Mucosa of rectum (tissue), 2 donors: ENCODE measurements at regions not wholly inside any gene's neighbourhood (a gene's known extent, or its start where the extent isn't known, plus 50 kb on each side); places are given as distances from the start of the nearest gene placed in this dataset.
A peak's percentile ranks its signal among the peaks of the same experiment; 100 is the strongest.
"Not testable (repeated sequence)": the region's sequence is repeated elsewhere in the genome, so short reads cannot be mapped to it uniquely, and the experiment has no call there.

Experiments used
- H3K27ac ChIP-seq, 2 donors: one replicate each; pipeline ENCODE4 v1.7.0; 2013; ENCODE audit warnings: inconsistent platforms in 2 of 2, low read depth in 2 of 2, low read length in 2 of 2
- H3K27me3 ChIP-seq, 2 donors: one replicate each; pipeline ENCODE4 v1.7.0; 2013; ENCODE audit warnings: low read length in 2 of 2; ENCODE audit not compliant: control insufficient read depth in 2 of 2, insufficient read depth in 2 of 2
- H3K36me3 ChIP-seq, 2 donors: one replicate each; pipeline ENCODE4 v1.7.0; 2013; ENCODE audit warnings: low read length in 2 of 2; ENCODE audit not compliant: control insufficient read depth in 2 of 2, insufficient read depth in 2 of 2
- H3K4me1 ChIP-seq, 2 donors: one replicate each; pipeline ENCODE4 v1.7.0; 2013; ENCODE audit warnings: low read length in 2 of 2, mild to moderate bottlenecking in 1 of 2; ENCODE audit not compliant: control insufficient read depth in 2 of 2, insufficient read depth in 2 of 2
- H3K4me3 ChIP-seq, 2 donors: one replicate each; pipeline ENCODE4 v1.7.0; 2013; ENCODE audit warnings: low read length in 2 of 2
- H3K9ac ChIP-seq, 2 donors: one replicate each; pipeline ENCODE4 v1.7.0; 2013; ENCODE audit warnings: low read length in 2 of 2, low read depth in 1 of 2, mild to moderate bottlenecking in 1 of 2
- H3K9me3 ChIP-seq, 2 donors: one replicate each; pipeline ENCODE4 v1.7.0; 2013; ENCODE audit warnings: low read length in 2 of 2; ENCODE audit not compliant: control insufficient read depth in 2 of 2
- donor health status: healthy.
- donor health status: Normal muscosa, but diverticular disease.

DNA sequence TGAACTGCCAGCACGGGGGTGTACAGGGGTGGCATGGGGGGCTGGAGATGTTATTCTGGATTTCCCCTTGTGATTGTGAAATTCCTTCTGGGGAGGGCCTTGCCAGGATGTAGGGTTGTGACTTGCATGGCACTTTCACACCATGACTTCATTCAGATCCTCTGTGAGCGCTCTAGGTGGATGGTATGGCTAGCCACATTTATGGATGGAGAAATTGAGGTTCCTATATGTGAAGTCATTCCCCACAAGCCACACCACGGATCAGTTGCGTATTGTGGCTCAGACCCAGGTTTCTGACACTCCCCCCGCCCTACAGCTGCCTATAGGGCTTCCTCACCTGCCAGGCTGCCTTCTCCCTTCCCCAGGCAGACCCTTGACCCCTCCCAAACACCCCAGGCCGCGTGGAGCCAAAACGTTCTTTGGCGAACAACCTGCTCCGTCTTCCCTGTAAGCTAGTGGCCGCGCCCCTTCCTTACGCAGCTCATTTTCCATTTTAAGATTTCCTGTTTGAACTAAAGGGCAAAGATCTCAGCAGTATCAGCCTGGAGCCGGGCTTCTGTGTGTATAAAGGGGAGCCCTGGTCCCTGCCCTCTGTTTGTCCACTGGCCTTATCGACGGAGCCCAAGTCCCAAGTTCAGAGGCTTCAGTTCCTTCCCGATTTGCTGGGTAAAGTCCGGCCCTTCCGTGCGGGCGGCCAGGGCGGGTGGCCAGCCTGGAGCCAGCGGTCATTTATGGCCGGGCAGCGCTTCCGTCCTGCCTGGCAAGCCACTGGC lies 97.8 kb upstream of the KLF4 start:
- H3K27me3 ChIP-seq = no peaks in the 10 kb centered on the region
- H3K4me3 ChIP-seq = peak overlapping the region; percentile 62 to 70
- H3K4me1 ChIP-seq = peaks cover 12 to 30% of the 10 kb centered on the region in 2 donors

DNA sequence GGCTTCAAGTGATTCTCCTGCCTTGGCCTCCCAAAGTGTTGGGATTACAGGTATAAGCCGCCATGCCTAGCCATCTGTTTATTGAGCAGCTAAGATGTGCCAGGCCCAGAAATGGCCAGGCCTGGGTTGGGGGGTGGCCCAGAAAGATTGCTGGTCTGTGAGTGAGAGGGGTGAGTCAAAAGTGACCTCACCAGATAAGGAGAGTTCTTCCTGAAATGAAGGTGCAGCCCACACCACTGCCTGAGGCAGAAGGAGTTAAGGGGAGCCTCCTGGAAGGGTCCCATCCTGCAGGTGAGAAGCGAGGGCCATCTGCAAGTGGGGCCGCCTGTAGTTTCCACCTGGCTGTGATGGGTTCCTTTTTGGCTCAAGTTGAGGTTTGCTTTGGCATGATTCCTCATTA lies 96.9 kb upstream of the KLF4 start:
- H3K4me1 ChIP-seq = peaks cover 12 to 28% of the 10 kb centered on the region in 2 donors
- H3K9me3 ChIP-seq = no peaks in the 10 kb centered on the region
- peak overlapping the region; percentile 74 to 75 for H3K9ac ChIP-seq
- no peaks in the 10 kb centered on the region for H3K36me3 ChIP-seq
- H3K27me3 ChIP-seq = no peaks in the 10 kb centered on the region
- H3K4me3 ChIP-seq = no peak overlapping the region
- peak overlapping the region; percentile 92 to 93 for H3K27ac ChIP-seq

More for the DNA sequence above, 97.8 kb upstream of the KLF4 start:
- H3K9me3 ChIP-seq = no peaks in the 10 kb centered on the region
- peak overlapping the region; percentile 74 to 75 for H3K9ac ChIP-seq
- no peaks in the 10 kb centered on the region for H3K36me3 ChIP-seq
- peak overlapping the region; percentile 92 to 93 for H3K27ac ChIP-seq

DNA sequence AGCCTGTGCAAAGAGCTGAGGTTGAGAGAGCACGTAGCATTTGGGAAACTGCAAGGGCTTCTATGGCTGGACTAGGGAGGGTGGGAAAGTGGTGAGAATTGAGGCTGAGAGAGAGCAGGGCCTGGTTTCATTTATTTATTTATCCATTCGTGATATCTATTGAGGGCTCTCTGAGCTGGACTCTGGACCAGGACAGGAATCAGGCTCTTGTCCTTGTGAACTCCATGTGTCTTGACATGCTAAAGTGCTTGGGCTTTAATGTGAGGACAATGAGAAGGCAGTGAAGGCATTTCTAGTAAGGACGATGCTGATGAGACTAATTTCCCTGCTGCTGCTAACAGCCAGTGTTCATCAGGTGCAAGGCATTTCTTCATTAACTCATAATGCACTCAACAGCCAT lies 95.9 kb upstream of the KLF4 start:
- Histone ChIP-seq H3K9me3 (no peaks in the 10 kb centered on the region), H3K9ac (no peak overlapping the region), H3K4me3 (no peak overlapping the region), H3K27ac (no peak overlapping the region), H3K27me3 (no peaks in the 10 kb centered on the region), H3K36me3 (no peaks in the 10 kb centered on the region), H3K4me1 (peaks cover 12 to 28% of the 10 kb centered on the region in 2 donors)

DNA sequence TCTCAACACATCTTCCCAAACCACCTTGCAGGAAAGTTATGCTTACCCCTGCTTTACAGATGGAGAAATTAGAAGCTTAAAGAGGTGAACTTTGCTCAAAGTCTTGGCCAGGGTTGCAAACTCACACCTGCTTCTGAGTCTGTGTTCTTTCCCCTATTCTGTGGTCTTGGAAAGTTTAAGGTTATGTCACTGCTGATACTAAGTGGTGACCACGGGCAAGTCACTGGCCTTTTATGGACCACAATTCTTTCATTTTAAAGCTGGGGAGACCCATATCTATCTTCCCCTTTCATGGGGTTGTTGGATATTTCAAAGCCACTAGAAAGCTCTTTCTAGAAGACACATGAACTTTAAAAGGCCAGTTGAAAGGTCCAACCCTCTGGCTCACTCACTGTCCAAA lies 95.4 kb upstream of the KLF4 start:
- Histone ChIP-seq H3K9ac (no peak overlapping the region), H3K4me3 (no peak overlapping the region), H3K9me3 (no peaks in the 10 kb centered on the region), H3K36me3 (no peaks in the 10 kb centered on the region), H3K4me1 (peaks cover 12 to 28% of the 10 kb centered on the region in 2 donors), H3K27ac (no peak overlapping the region), H3K27me3 (no peaks in the 10 kb centered on the region)

DNA sequence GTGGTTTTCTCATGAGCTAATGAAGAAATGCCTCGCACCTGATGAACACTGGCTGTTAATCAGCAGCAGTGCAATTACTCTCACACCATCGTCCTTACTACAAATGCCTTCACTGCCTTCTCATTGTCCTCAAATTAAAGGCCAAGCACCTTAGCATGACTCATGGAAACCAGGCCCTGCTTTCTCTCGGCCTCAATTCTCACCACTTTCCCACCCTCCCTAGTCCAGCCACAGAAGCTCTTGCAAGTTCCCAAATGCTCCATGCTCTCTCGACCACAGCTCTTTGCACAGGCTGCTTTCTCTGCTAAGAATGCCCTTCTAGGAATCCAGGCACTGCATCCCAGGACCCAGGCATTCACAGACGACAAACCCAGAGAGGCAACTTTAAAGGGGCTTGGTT lies 94.6 kb upstream of the KLF4 start:
- Histone ChIP-seq H3K4me1 (peaks cover 12 to 25% of the 10 kb centered on the region in 2 donors), H3K4me3 (no peak overlapping the region), H3K27ac (no peak overlapping the region)

DNA sequence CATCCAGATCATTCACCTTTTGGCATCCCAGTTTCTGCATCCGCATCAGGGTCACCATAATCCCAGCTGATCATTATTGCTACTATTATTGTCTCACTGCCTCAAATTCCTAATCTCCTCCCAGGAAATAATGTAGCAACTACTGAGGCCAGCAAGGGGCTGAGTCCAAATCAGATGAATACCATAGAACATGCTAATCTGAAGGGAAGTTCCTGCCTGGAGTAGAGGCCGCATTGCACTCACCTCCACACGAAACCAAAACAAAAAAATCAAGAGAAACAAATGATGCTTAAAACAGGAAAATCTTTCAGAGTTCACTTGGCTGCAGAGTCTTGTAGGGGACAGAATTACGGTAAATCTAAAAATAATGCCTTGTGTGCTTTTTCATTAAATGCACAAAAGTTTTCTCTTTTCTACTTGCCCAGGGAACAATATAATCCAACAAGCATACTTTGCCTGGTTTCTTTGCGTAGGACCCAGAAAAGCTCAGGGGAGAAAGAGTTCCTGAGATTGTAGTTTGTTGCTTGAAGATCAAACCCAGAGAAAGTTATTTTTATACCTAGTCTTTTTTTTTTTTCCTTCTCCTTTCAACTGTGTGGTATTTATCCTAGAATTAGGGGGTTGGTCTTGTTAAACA lies 87.7 kb upstream of the KLF4 start:
- Histone ChIP-seq H3K27me3 (no peaks in the 10 kb centered on the region), H3K27ac (no peak overlapping the region), H3K9ac (no peak overlapping the region), H3K4me3 (no peak overlapping the region), H3K9me3 (no peaks in the 10 kb centered on the region), H3K36me3 (no peaks in the 10 kb centered on the region), H3K4me1 (no peaks in the 10 kb centered on the region)

More for the DNA sequence above, 94.6 kb upstream of the KLF4 start:
- Histone ChIP-seq H3K36me3 (no peaks in the 10 kb centered on the region), H3K27me3 (no peaks in the 10 kb centered on the region), H3K9me3 (no peaks in the 10 kb centered on the region), H3K9ac (no peak overlapping the region)

DNA sequence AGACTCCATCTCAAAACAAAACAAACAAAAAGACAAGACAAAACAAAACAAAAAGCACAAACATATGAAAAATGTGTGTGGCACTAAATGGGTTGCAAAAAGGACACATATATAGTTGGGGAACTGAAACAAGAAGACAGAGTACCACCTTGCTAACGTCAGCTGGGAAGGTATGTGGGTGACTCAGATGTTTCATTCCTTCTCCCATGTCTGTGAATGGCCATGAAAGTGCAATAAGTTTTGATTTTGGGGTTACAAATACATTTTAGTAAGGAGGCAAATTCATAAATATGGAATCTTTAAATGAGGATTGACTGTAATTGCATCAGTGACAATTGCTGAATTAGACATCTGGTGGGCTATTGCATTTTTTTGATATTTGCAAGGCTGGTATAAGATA lies 81.6 kb upstream of the KLF4 start:
- Histone ChIP-seq H3K9ac (no peak overlapping the region), H3K27me3 (no peaks in the 10 kb centered on the region), H3K36me3 (no peaks in the 10 kb centered on the region), H3K4me1 (peaks cover 3 to 8% of the 10 kb centered on the region in 2 donors), H3K9me3 (no peaks in the 10 kb centered on the region), H3K27ac (no peak overlapping the region), H3K4me3 (no peak overlapping the region)

DNA sequence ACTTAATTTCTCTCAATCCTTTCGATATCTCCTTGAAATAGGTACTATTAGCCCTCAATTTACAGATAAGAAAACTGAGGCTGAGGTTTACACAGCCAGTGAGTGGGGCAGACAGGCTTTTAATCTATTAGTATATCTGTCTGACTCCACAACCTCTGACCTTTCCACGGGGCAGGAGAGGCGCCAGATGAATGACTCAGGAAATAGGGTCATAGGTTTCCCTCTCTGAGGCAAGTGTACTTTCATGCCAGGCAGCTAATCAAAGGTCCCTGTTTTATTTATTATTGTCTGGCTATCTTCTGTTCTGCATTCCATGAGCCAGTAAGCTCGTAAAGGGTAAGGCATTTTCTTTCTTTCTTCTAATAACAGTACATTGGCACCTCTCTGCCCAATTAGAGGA lies 79.6 kb upstream of the KLF4 start:
- no peak overlapping the region for H3K9ac ChIP-seq
- H3K4me1 ChIP-seq = peaks cover 3 to 8% of the 10 kb centered on the region in 2 donors
- no peaks in the 10 kb centered on the region for H3K9me3 ChIP-seq
- H3K4me3 ChIP-seq = no peak overlapping the region
- no peak overlapping the region for H3K27ac ChIP-seq
- no peaks in the 10 kb centered on the region for H3K36me3 ChIP-seq
- H3K27me3 ChIP-seq = no peaks in the 10 kb centered on the region

DNA sequence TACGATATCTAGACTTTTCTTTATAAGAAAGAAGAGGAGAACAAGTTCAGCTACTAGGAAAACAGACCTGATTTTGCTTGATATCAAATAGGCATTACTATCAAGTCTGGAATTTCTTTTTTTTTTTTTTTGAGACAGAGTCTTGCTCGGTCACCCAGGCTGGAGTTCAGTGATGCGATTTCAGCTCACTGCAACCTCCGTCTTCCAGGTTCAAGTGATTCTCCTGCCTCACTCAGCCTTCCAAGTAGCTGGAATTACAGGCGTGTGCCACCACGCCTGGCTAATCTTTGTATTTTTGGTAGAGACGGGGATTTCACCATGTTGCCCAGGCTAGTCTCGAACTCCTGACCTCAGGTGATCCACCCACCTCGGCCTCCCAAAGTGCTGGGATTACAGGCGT lies 78.8 kb upstream of the KLF4 start:
- H3K4me3 ChIP-seq, H3K9me3 ChIP-seq, H3K36me3 ChIP-seq, H3K9ac ChIP-seq, H3K27ac ChIP-seq, H3K4me1 ChIP-seq, H3K27me3 ChIP-seq: not testable (repeated sequence)

DNA sequence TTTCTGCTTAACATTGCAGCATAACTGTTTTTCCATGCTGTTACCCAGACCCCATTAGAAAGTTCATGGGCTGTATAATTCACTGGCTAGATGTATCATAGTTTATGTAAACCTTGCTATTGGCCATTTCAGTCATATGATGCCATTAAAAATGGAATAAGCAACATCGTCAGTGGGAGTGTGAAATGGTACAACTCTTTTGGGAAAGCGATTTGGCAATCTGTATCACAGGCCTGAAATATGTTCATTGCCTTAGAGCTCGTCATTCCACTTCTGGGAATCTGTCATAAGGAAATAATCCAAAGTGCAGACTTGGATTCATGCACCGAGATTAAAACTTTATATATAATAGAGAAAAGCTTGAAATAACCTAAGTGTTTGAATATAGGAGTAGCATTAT lies 77.9 kb upstream of the KLF4 start:
- H3K4me3 ChIP-seq = no peak overlapping the region
- H3K27me3 ChIP-seq = no peaks in the 10 kb centered on the region
- H3K4me1 ChIP-seq = peaks cover 3 to 8% of the 10 kb centered on the region in 2 donors
- no peaks in the 10 kb centered on the region for H3K9me3 ChIP-seq
- H3K9ac ChIP-seq = no peak overlapping the region
- H3K27ac ChIP-seq = no peak overlapping the region
- H3K36me3 ChIP-seq = no peaks in the 10 kb centered on the region
